HepG2 (cell line): ENCODE measurements at regions not wholly inside any gene's neighbourhood (a gene's known extent, or its start where the extent isn't known, plus 50 kb on each side); places are given as distances from the start of the nearest gene placed in this dataset.

ENCODE experiments used
- MTF1 ChIP-seq: sonication (generic); formaldehyde crosslinking; IDR thresholded peaks from 2 replicates; pipeline ENCODE4 v1.5.0; 2020; ENCODE audit warnings: missing genetic modification reagents
- USF2 ChIP-seq, 2 experiments: sonication (generic) in 1 of 2; formaldehyde crosslinking in 1 of 2; IDR thresholded peaks; 2 replicates each; pipeline versions ENCODE4 v1.5.1 to v1.6.1; 2011 to 2020; ENCODE audit warnings: borderline replicate concordance in 1 of 2, low read depth in 1 of 2, low read length in 1 of 2, mild to moderate bottlenecking in 1 of 2, missing genetic modification reagents in 1 of 2, moderate library complexity in 1 of 2
- ZNF276 ChIP-seq: sonication (generic); formaldehyde crosslinking; IDR thresholded peaks from 2 replicates; pipeline ENCODE4 v1.4.0; 2020; ENCODE audit warnings: mild to moderate bottlenecking, low read depth, missing genetic modification reagents

- TF ChIP-seq USF2 (IDR thresholded peaks at IDR 0.05; ENCODE audit: low read depth, low read length): no peak
- no peak for TF ChIP-seq USF2 (CRISPR knock-in tag; IDR thresholded peaks at IDR 0.05; ENCODE audit: borderline replicate concordance)
- TF ChIP-seq ZNF276 (CRISPR knock-in tag): no peak
- TF ChIP-seq MTF1: no peak
Observed at GRCh38 chr16:86201746-86202145, 302.8 kb downstream of the IRF8 start.
